Muscle layer of duodenum (tissue), 2 donors: ENCODE measurements at regions not wholly inside any gene's neighbourhood (a gene's known extent, or its start where the extent isn't known, plus 50 kb on each side); places are given as distances from the start of the nearest gene placed in this dataset.
"Not testable (repeated sequence)": the region's sequence is repeated elsewhere in the genome, so short reads cannot be mapped to it uniquely, and the experiment has no call there.

Experiments used
- H3K27ac ChIP-seq: one replicate; pipeline ENCODE4 v1.7.0; 2013; ENCODE audit warnings: mild to moderate bottlenecking, low read length
- H3K27me3 ChIP-seq: one replicate; pipeline ENCODE4 v1.7.0; 2013; ENCODE audit warnings: low read depth, mild to moderate bottlenecking, control low read depth, low read length
- H3K36me3 ChIP-seq, 2 donors: one replicate each; pipeline ENCODE4 v1.7.0; 2013; ENCODE audit warnings: low read length in 2 of 2, control low read depth in 1 of 2, mild to moderate bottlenecking in 1 of 2; ENCODE audit not compliant: insufficient read depth in 2 of 2, control insufficient read depth in 1 of 2
- H3K4me1 ChIP-seq, 2 donors: one replicate each; pipeline ENCODE4 v1.7.0; 2013; ENCODE audit warnings: low read length in 2 of 2, mild to moderate bottlenecking in 2 of 2, control low read depth in 1 of 2, moderate library complexity in 1 of 2; ENCODE audit not compliant: insufficient read depth in 2 of 2, control insufficient read depth in 1 of 2
- H3K4me3 ChIP-seq, 2 donors: one replicate each; pipeline ENCODE4 v1.7.0; 2013; ENCODE audit warnings: low read length in 2 of 2, low read depth in 1 of 2, mild to moderate bottlenecking in 1 of 2
- H3K9me3 ChIP-seq, 2 donors: one replicate each; pipeline ENCODE4 v1.7.0; 2013; ENCODE audit warnings: low read length in 2 of 2, control low read depth in 1 of 2, mild to moderate bottlenecking in 1 of 2; ENCODE audit not compliant: control insufficient read depth in 1 of 2
- donor health status: healthy.

DNA sequence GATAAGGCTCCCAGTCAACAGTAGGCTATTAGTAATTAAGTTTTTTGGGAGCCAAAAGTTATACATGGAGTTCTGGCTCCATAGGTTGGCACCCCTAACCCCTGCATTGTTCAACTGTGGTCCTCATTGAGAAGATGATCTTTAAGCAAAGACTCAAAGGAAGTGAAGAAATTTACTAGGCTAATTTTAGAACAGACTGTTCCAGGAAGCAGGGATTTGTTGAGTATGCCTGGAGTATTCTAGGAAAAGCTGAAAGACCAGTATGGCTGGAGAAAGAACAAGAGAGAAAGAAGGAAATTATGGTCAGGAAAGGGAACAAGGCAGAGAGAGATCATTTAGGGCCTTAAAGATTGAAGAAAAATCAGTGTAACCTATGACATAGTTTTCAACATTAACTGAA, 125.1 kb downstream of the PMAIP1 start:
- H3K4me3 ChIP-seq = no peak overlapping the region
- no peaks in the 10 kb centered on the region for H3K27me3 ChIP-seq
- H3K9me3 ChIP-seq = no peaks in the 10 kb centered on the region
- H3K27ac ChIP-seq = no peak overlapping the region
- no peaks in the 10 kb centered on the region for H3K36me3 ChIP-seq
- no peaks in the 10 kb centered on the region for H3K4me1 ChIP-seq

DNA sequence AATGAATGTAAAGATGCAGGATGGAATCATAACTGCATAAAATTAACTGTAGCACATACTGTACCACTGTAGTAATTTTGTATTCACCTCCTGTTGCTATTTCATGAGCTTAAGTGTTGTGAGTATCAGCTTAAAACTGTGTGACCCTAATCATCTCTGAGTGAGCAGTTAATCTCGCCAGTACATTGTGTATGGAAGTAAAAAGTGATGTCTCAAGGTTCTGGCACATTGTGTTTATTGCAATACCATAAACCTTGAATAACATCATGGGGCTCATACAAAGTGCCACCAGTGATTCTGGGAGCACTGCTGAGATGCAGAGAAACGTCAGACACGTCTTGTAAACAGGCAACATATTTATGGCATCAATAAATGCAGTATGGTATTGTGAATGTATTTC, 124.5 kb downstream of the PMAIP1 start:
- no peak overlapping the region for H3K4me3 ChIP-seq
- no peaks in the 10 kb centered on the region for H3K4me1 ChIP-seq
- no peaks in the 10 kb centered on the region for H3K36me3 ChIP-seq
- H3K27me3 ChIP-seq = no peaks in the 10 kb centered on the region
- no peaks in the 10 kb centered on the region for H3K9me3 ChIP-seq
- H3K27ac ChIP-seq = no peak overlapping the region

DNA sequence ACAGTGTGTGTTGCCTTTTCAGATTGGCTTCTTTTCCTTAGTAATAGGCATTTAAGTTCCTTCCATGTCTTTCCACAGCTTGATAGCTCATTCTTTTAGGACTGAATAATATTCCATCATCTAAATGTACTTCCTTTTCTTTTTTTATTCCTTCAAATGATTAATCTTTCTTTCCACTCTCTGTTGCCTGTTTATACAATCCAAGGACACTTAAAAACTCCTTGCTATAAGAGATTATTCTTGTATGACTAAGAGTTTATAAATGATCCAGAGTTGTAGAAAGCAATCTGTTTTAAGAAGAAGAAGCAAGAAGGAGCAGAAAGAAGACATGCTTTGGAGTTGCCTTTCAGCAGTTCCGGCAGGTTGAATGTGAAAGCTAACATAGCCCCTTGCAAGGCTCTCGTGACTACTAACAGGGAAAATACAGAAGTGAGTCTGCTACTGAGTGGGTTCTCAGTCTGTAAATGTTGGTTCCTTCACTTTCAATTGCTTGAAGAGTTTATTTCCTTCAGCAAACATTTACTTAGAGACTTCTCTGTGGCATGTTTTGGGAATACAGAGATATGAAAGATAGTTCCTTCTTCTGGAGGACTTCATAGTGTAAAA, 123.0 kb downstream of the PMAIP1 start:
- no peak overlapping the region for H3K4me3 ChIP-seq
- H3K27me3 ChIP-seq = no peaks in the 10 kb centered on the region
- H3K36me3 ChIP-seq = no peaks in the 10 kb centered on the region
- no peaks in the 10 kb centered on the region for H3K4me1 ChIP-seq
- H3K9me3 ChIP-seq = no peaks in the 10 kb centered on the region
- no peak overlapping the region for H3K27ac ChIP-seq

DNA sequence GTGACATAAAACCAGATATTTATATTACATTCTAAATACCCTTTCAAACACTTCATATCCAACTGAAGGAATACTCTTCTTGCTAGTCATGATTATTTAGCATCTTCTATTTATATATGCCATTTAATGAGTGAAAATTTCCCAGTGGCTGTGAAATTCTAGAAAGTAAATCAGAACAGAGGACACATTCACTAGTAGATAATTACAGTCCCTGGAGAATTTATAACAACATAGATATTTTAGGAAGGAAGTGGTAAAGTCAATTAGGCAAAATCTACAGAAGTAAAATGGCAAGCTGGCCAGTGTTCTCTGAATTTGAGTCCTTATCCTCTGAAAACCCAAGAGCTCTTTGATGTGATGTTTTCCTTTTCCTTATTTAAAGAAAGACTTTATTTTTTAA, 121.8 kb downstream of the PMAIP1 start:
- Histone ChIP-seq H3K27ac (no peak overlapping the region), H3K4me1 (no peaks in the 10 kb centered on the region), H3K27me3 (no peaks in the 10 kb centered on the region), H3K4me3 (no peak overlapping the region), H3K9me3 (no peaks in the 10 kb centered on the region), H3K36me3 (no peaks in the 10 kb centered on the region)

DNA sequence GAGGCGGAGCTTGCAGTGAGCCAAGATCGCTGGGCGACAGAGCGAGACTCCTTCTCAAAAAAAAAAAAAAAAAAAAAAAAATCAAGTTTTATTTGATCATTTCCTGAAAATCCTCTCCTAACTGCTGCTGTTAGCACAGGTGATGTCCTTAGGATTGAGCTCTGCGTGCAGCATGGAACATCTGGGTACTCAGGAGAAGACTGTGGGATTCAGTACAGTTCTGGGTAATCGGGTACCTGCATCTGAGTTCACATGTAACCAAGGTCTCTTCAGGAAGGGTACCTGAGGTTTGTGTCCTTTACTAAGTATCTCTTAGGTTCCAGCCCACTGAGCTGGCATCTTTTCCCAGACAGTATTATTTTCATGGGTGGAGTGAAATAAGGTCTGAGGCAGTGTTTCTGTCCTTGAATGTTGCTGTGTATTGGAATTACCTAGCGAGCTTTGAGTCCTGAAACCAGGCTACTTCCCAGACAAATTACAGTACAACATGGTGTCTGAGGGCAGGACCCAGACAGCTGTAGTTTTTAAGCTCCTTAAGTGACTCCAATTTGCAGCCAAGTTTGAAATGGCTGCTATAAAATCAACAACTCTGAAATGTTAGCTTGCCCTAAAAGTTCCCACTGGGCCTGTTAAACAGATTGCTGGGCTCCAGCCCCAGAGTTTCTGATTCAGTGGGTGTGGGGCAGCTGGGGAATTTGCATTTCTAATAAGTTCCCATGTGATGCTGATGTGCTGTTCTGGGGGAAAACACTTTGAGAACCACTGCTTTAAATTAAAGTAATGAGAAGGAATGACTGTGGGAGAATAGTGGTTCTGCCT, 120.5 kb downstream of the PMAIP1 start:
- H3K36me3 ChIP-seq = no peaks in the 10 kb centered on the region
- H3K9me3 ChIP-seq = no peaks in the 10 kb centered on the region
- no peak overlapping the region for H3K27ac ChIP-seq
- no peak overlapping the region for H3K4me3 ChIP-seq
- H3K4me1 ChIP-seq = no peaks in the 10 kb centered on the region
- H3K27me3 ChIP-seq = no peaks in the 10 kb centered on the region

DNA sequence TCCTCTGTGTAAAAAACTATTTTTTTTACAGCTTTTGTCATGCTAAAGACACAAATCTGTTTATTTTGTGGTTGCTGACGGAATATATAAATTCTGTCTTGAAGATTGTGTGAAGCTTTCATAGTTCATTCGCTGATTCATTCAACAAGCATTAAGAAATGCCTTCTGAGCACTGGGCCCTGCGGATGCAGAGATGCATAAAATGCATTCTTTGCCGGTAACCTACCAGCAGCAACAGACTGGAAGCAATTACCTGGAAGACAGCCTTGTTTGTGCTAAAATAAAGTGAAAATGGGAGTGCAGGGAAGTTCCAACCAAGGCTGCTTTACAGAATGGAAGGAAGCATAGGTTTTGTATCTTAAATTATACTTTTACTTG, 119.7 kb downstream of the PMAIP1 start:
- Histone ChIP-seq H3K27me3 (no peaks in the 10 kb centered on the region), H3K4me3 (no peak overlapping the region)

DNA sequence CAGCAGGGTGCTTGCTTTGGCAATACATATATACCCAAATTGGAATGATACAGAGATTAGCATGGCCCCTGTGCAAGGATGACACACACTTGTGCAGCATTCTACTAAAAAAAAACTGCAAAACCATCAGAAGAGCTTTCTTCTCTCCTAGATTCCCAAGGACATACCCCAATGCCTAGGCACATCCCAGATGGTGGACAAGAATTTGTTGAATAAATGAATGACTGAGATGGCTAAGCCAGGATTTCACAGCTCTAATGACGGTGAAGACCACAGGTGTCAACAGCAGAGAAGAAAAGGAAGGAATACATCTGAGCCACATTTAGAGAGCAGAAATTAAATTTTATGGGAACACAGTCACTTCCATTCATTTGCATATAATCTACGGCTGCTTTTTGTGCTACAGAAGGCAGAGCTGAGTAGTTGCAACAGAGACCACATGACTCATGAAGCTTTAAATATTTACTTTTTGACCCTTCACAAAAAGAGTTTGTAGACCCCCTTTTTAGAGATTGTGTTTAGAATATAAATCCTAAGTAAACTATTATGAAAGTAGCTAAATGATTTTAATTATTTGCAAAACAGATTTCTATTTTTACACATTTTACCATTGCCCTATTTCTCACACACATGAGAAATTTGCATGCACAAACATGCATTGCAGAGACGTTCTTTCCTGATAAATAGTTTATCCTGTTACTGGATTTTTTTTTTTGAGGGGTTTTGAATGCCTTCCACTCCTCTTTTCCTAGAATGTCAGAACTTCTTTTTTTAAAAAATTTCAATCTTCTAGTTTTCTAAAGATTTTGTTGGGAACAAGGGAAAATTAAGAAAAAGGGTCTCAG, 119.0 kb downstream of the PMAIP1 start:
- H3K36me3 ChIP-seq = no peaks in the 10 kb centered on the region
- H3K4me3 ChIP-seq = no peak overlapping the region
- H3K27me3 ChIP-seq = no peaks in the 10 kb centered on the region
- H3K27ac ChIP-seq = no peak overlapping the region
- no peaks in the 10 kb centered on the region for H3K9me3 ChIP-seq
- H3K4me1 ChIP-seq = no peaks in the 10 kb centered on the region

More for the DNA sequence above, 119.7 kb downstream of the PMAIP1 start:
- Histone ChIP-seq H3K27ac (no peak overlapping the region), H3K36me3 (no peaks in the 10 kb centered on the region), H3K4me1 (no peaks in the 10 kb centered on the region), H3K9me3 (no peaks in the 10 kb centered on the region)

DNA sequence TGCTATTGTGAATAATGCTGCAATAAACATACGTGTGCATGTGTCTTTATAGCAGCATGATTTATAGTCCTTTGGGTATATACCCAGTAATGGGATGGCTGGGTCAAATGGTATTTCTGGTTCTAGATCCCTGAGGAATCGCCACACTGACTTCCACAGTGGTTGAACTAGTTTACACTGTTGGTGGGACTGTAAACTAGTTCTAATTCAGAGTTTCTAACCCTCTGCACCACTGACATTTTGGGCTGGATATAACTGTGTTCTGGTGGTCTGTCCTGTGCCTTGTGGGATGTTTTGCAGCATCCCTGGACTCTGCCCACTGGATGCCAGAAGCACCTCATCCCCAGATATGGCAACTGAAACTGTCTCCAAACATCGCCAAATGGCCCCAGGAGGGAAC, 118.3 kb downstream of the PMAIP1 start:
- not testable (repeated sequence) for H3K4me1 ChIP-seq, H3K36me3 ChIP-seq, H3K27ac ChIP-seq, H3K27me3 ChIP-seq, H3K4me3 ChIP-seq, H3K9me3 ChIP-seq

DNA sequence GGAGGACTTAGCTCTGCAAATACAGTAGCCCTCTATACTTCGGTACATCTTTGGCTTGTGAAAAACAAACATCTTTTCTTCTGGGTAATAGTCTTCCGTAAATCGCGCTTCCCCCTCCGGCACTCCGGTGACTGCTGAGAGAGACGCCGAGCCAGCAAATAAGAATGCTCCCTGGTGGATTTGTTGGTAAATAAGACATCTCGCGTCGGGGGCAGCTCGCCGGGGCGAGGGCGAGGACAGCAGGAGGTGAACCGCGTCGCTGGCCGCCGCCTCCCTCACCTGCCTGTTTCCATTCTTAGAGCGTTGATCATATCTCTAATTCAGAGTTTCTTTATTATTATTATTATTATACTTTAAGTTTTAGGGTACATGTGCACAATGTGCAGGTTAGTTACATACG, 117.6 kb downstream of the PMAIP1 start:
- no peaks in the 10 kb centered on the region for H3K36me3 ChIP-seq
- no peak overlapping the region for H3K27ac ChIP-seq
- H3K4me3 ChIP-seq = no peak overlapping the region
- H3K4me1 ChIP-seq = no peaks in the 10 kb centered on the region
- H3K27me3 ChIP-seq = no peaks in the 10 kb centered on the region
- no peaks in the 10 kb centered on the region for H3K9me3 ChIP-seq

DNA sequence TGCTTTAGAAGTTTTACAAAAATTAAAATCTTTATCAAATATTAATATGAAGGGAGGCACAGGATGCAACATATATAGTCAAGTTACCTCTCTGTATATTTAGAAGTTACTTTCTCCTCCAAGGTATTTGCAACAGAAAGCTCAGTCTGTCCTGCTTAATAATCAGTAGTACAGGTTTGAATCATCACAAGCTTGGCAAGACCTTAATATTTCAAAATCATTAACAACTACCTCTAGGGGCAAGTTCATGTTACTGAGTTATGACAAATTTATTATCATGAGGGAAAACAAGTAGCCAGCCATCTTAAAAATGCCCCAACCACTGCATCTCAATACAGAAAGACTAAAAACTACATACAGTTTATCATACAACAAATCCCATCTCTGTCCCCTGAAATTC, 116.0 kb downstream of the PMAIP1 start:
- not testable (repeated sequence) for H3K27ac ChIP-seq, H3K36me3 ChIP-seq, H3K27me3 ChIP-seq, H3K4me1 ChIP-seq, H3K4me3 ChIP-seq, H3K9me3 ChIP-seq

DNA sequence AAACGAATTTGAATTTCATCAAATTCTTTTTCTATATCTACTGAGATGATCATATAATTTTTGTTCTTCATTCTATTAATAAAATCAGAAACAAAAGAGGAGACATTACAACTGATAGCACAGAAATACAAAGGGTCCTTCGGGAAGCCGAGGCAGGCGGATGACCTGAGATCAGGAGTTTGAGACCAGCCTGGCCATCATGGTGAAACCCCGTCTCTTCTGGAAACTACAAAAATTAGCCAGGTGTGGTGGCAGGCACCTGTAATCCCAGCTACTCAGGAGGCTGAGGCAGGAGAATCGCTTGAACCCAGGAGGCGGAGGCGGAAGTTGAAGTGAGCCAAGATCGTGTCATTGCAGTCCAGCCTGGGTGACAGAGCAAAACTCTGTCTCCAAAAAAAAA, 113.4 kb downstream of the PMAIP1 start:
- H3K27ac ChIP-seq, H3K27me3 ChIP-seq, H3K36me3 ChIP-seq, H3K9me3 ChIP-seq, H3K4me3 ChIP-seq, H3K4me1 ChIP-seq: not testable (repeated sequence)
